GM12874 (cell line): ENCODE measurements at regions not wholly inside any gene's neighbourhood (a gene's known extent, or its start where the extent isn't known, plus 50 kb on each side); places are given as distances from the start of the nearest gene placed in this dataset.

ENCODE experiments used
- TF ChIP-seq, protein P1 (sequence below): IDR thresholded peaks from 2 replicates; pipeline ENCODE4 v1.5.1; 2011; ENCODE audit warnings: low read depth, mild to moderate bottlenecking, control low read depth, low read length, moderate library complexity; ENCODE audit not compliant: insufficient read depth

- TF ChIP-seq, protein P1, sequence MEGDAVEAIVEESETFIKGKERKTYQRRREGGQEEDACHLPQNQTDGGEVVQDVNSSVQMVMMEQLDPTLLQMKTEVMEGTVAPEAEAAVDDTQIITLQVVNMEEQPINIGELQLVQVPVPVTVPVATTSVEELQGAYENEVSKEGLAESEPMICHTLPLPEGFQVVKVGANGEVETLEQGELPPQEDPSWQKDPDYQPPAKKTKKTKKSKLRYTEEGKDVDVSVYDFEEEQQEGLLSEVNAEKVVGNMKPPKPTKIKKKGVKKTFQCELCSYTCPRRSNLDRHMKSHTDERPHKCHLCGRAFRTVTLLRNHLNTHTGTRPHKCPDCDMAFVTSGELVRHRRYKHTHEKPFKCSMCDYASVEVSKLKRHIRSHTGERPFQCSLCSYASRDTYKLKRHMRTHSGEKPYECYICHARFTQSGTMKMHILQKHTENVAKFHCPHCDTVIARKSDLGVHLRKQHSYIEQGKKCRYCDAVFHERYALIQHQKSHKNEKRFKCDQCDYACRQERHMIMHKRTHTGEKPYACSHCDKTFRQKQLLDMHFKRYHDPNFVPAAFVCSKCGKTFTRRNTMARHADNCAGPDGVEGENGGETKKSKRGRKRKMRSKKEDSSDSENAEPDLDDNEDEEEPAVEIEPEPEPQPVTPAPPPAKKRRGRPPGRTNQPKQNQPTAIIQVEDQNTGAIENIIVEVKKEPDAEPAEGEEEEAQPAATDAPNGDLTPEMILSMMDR: peak; percentile 11; the same call in 1 of the 2 replicates
Observed at GRCh38 chr6:105835373-105835772, 250.8 kb upstream of the PRDM1 start.

DNA sequence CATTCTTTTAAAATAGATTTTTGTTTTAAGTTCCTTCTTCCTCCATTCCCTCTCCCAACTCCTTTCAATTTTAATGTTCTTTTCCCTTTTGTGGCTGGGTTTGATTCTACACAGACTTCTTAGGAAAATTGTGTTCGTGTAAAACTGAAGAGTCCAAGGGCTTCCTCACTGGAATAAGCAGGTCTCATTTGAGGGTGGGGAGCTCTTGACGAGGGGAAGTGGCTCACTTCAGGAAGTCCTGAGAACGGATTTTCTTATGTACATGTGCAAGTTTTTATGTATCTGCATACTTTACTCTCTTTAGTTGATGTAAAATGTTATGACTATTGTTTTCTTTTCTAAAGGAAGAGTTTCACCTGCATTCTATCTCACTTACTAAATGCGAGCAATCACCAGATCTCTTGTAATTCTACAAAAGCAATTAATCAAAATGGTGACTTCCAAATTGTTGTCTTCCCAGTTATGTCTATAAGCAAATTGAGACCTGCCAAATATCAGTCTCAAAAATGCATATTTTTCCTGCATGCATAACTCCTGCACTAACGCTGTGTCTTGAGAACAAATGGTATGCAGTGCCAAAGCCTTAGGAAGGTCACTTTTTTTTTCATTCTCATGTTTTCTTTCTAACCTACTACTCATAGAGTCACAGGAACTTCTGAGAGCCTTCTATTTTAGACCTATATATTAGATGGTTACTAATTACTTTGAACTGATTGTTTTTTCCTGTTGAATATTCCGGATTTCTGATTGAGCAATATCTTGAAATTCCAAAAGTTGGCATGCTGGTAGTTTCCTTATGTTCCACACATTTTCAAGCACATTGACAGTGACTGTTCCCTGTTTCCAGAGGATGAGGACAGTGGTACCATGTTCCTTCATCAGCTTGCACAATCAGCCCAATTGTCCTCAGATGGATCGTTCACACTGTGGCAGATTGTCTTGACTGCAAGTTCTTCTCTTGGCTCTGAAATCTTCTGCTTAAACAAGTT lies 251.9 kb upstream of the PRDM1 start:
- TF ChIP-seq, protein P1: no peak

- TF ChIP-seq, protein P1: no peak
Observed at GRCh38 chr6:105832313-105832761, 253.8 kb upstream of the PRDM1 start.

DNA sequence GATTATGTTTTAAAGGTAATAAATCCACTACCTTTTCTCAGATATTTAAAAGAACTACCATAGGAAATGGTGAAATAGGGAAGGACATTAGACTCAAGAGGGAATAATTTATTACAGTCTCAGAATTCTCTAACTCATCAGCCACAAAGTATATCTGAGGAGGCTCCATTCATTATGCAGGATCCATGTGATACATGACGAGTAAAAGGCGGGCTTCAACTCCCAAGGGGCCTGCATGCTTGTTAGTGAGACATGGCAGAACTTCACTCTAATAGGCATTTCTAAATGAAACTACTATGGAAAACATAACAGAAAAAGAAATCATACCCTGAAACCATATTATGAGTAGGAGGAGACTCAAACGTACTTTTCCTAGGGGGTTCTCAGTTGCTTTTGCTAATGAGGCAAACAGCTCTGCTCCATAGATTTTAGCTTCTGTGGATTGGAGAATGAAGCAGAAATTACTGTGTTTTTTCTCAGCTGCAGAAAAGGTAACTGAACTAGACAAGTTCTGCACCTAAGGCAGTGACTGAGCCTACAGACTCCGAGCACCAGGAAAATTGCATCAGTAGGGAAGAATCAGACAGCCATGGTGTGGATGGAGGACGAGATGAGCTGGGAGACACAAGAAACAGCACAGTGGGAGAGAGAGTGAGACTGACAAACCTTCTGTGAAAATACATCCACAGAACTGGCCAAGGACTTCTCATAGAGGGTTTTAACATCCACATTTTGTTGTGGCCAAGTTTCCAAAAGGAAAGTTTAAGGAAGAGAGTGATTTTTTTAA lies 254.6 kb upstream of the PRDM1 start:
- TF ChIP-seq, protein P1: no peak

- TF ChIP-seq, protein P1: no peak
Observed at GRCh38 chr6:105825210-105825609, 260.9 kb upstream of the PRDM1 start.

DNA sequence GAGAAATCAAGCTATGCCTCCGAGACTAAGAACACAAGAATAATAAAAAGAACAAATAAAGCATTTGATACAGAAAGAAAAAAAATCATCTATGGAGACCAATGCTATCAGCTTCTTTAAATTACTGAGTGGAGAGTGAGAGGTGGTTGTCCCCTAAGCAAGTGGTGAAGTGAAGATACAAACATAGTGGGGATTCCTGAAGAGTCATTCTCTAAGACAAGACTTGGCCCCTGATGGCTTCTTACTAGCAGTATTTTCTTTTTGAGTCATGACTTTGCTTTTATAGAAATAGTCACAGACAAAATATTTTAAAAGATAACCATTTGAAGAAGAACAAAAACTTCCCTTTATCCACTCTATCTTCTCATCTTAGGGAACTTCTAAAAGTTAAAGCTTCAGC lies 261.4 kb upstream of the PRDM1 start:
- TF ChIP-seq, protein P1: no peak

DNA sequence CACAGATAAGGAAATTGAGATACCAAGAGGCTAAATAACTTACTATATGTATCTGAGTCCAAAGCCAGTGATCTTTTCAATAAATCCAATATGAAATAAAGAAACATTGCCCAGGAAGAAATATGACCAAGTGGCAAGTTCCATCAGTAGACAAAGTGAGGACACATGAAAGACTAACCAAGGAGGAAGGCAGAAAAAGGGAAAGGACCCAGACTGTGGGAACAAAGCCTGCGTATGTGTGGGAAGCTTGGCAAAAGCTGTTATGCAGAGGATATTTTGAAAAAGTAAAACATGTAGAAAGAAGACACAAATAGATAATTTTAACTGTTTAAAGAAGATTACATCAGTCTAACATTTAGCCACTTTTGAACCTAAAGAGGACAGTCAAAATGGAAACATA lies 264.4 kb upstream of the PRDM1 start:
- TF ChIP-seq, protein P1: no peak
